22Rv1 (cell line): ENCODE measurements at regions not wholly inside any gene's neighbourhood (a gene's known extent, or its start where the extent isn't known, plus 50 kb on each side); places are given as distances from the start of the nearest gene placed in this dataset.

Experiments
- CTCF ChIP-seq: fragments of 450-650 bp; IDR thresholded peaks from 2 replicates; pipeline ENCODE4 v1.5.1; 2017; ENCODE audit warnings: mild to moderate bottlenecking
- ZFX ChIP-seq: fragments of 450-650 bp; IDR thresholded peaks from 2 replicates; pipeline ENCODE4 v1.6.1; 2017; ENCODE audit warnings: antibody characterized with exemption, borderline replicate concordance

- no peak for TF ChIP-seq CTCF
- TF ChIP-seq ZFX = no peak
Measured at GRCh38 chr14:42421377-42422078, 814.9 kb downstream of the LRFN5 start.
